Left lobe of liver (tissue), 2 donors: ENCODE measurements at regions not wholly inside any gene's neighbourhood (a gene's known extent, or its start where the extent isn't known, plus 50 kb on each side); places are given as distances from the start of the nearest gene placed in this dataset.

Source experiments
- ATAC-seq: fragments of 200-7000 bp; cut with Tn5 transposase; one replicate; pipeline ENCODE4 v1.9.1; 2020; ENCODE audit warnings: mild to moderate bottlenecking, moderate library complexity
- DNase-seq: peaks from one replicate; pipeline ENCODE4 v3.0.0-alpha.2; 2020; ENCODE audit warnings: low spot score
- donor health status: DM: no; HTN: no; CAD: no; lungs with moderate emphysema.
- donor health status: DM: no; HTN: yes; CAD: no.

DNA sequence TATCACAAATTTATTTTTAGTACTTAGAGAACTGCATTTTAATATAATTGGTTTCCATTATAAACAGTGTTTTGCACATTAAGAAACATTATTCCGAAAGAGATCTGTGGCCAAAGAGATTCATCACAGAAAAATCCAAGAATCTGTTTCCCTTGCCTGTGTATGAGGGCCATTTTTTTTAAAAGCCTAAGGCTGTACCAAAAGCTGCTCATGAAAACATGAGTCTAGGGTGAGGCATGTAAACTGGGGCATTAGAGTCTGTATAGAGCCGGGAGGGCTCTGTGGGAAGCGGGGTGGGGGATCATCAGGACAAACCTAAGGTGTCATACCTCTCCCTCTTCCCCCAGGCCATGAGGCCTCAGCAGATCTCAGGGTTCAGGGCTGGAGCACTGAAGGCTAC is 223.8 kb downstream of the FBXO15 start:
- DNase-seq (no peak), ATAC-seq (no peak)

DNA sequence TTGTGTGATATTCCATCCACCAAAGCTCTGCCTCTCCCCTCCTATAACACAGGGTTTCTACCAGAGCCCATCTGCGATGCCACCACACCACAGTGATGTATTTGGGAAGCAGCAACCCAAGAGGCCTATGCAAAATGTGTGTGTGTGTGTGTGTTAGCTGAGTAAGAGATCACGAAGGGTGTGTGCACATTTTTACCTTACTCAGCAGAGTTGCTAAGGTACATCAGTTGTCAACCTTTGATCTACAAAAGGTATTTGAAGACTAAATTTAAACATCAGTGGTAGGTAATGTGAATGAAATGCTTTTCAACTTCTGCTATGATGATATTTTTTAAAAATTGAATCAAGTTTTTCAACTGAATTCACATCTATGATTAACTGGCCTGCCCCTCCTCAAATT is 227.6 kb downstream of the FBXO15 start:
- no peak for ATAC-seq

DNA sequence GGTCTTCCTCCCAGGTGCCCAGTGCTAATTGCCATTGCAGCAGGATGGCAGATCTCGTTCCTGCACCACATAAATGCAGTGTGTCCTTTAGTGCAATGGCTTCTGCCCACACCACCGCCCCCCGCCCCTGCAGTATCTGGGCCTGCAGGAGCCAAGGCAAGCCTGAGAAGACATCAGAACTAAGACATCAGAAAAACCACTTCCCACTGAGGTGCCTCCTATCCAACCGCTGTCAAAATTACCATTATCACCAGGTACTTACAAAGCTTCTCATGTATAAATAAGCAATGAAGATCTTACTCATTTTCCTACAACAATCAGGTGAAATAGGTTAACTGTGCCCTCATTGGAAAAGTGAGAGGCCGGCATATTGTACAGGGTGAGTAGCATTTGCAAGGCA is 228.8 kb downstream of the FBXO15 start:
- no peak for ATAC-seq
- no peak for DNase-seq

More for the DNA sequence above, 227.6 kb downstream of the FBXO15 start:
- no peak for DNase-seq

DNA sequence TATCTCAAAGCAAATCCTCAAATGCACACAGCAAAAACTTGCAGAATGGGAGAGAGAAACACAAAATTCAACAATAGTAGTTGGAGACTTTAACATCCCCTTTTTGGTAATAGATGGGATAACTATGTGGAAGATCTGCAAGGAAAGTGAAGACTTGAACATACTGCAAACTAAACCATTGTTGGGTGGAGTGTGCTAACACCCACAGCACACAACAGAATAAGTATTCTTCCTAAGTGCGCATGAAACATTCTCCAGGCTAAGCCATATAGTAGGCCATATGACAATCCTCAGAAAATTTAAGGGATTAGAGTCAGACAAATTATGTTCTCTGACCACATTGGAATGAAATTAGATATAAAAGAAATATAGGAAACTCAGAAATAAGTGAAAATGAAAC is 230.6 kb downstream of the FBXO15 start:
- DNase-seq, result no peak
- ATAC-seq, result no peak

DNA sequence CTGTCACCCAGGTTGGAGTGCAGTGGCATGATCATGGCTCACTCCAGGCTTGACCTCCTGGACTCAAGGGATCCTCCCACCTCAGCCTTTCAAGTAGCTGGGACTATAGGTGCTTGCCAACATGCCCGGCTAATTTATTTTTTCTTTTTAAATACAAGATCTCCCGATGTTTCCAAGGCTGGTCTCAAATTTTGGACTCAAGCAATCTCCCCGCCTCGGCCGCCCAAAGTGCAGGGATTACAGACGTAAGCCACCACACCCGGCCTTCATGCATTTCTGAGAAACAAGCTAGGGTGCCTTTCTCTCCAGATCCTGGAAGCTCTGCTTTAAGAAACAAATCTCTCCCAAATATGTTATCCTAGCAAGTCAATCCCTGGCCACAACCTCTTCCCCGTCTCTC is 234.1 kb downstream of the FBXO15 start:
- no peak for DNase-seq
- no peak for ATAC-seq

DNA sequence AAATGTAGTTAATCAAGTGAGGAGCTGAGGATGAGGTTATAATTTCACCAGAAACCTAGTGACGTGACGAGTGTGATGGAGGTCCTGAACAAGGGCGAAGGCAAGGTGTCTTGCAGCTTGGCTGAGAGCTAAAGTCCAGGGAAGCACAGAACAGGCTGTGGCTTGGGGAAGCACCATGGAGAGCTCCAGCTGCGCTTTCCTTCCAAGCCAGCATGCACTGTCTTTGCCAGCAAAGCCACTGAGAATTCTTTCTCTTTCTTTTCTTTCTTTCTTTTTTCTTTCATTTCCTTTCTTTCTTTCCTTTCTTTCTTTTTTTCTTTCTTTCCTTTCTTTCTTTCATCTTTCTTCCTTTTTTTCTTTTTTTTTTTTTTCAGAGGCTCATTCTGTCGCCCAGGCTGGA is 239.3 kb downstream of the FBXO15 start:
- DNase-seq, result no peak

DNA sequence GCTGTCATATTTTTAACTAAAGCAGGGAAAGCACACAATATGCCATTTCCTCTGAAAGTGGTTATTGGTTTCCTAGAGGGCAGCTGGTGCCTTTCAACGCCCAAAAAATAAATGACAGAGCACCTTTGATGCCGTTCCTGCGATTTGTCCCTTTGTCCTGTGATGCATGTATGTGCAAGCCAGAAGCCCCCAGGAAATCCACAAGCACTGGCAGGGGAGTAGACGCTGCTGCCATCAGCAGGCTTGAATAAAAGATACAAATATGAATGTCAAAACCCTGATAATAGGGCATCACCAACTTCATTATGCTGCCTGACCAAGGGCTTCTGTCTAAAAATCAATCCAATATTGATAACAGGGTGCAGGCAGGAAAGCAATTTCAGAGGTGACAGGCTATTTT is 246.1 kb downstream of the FBXO15 start:
- DNase-seq (no peak), ATAC-seq (no peak)

More for the DNA sequence above, 239.3 kb downstream of the FBXO15 start:
- ATAC-seq, result peak; percentile 56

DNA sequence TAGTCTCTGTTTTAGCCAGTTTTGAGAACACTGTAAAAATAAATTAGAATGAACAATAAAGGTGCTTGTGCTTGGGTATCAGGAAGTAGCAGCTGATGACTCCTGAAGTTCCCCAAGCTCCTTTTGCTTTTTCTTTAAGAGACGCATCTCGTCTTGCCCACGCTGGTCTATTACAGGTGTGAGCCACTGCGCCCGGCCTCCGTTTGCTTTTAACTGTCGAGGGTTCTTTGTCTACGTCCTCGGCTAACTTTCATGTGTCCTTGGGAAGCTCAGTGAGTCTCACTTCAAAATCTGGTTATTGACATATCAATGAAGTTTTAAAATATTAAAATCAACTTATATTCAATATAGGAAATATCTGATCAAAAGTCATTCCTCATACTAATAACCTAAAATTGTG is 246.5 kb downstream of the FBXO15 start:
- ATAC-seq (no peak), DNase-seq (no peak)

DNA sequence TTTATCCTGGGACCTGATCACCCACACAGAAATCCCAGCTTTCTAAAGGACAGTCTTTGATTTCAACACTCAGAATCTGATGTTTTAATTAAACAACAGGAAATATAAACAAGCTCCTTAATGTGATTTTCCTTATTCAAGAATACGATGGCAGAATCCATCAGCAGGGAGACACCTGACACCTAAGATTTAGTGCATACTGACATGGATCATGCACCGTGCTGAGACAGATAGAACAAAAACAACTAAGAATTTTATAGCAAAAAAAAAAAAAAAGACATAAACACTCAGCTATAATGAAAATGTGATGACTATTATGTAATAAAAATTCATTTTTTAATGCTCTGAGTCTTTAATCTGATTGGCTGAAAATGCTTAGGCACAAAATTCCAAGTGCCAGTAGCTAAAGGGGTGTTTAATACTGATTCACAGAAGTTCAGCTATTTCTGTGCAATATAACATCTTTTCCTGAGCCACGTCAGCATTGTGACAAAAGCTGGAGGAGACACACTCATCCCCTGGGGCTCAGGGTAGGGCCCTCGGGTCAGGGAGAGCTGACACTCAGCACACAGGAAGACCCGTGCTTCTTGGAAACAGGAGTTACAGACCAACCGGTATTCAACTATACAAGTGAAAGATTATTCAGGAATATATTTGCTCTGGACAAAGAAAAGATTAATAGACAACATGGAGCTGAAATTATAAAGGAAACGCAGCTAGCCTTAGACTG is 247.4 kb downstream of the FBXO15 start:
- DNase-seq, result no peak
- no peak for ATAC-seq

DNA sequence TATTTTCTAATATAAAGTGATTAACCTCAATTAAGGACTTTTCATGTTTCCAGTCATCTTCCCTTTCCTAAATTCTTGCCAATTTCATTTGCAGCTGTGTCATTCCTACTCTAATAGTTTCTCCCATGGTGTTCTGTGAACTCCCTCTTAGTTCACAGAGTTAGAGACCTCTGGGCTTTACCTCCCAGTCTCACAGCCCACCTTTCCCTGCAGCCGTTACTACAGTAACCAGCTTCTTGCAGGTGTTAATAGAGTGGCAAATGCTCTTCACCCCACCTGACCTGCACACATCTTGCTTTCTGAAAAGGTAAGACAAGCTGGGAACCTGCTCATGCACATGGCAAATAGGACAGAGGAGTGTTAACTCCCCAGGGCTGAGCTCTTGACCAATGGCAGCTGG is 250.1 kb downstream of the FBXO15 start:
- DNase-seq (no peak), ATAC-seq (no peak)

DNA sequence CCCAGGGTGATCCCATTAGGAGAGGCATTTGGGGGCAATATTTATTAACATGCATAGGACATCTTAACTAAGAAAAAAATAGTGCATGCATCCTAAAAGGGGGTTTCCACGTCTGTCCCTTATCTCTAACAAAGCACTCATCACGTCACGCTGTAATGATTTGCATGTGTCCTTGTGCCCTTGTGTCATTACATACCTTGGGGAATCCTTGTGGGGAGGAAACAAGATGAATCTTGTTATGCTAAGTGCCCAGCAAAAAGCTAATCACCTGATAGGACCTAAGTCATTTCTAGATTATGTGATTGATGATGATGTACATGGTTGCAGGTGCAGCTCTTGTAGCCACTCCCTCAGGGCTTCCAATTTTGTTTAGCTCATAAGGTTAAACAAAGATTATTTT is 250.9 kb downstream of the FBXO15 start:
- DNase-seq (no peak), ATAC-seq (no peak)

DNA sequence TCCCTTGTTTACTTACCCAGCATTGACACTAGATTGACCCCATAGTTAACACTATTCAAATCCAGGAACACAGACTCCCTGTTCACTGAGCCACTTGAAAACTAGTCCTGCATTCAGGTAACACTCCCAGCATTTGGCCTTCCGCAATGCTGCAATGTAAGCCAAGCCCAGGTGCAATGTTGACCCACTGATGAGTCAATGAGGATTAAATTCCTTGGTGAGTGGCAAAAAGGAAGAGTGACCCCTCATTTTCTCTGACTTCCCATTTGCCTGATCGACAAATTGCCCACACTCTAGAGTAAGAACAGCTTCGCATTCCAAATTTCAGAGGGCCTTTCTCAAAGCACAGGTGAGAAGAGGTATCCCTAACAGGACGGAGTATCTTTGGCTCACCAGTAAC is 251.9 kb downstream of the FBXO15 start:
- DNase-seq (no peak), ATAC-seq (no peak)

DNA sequence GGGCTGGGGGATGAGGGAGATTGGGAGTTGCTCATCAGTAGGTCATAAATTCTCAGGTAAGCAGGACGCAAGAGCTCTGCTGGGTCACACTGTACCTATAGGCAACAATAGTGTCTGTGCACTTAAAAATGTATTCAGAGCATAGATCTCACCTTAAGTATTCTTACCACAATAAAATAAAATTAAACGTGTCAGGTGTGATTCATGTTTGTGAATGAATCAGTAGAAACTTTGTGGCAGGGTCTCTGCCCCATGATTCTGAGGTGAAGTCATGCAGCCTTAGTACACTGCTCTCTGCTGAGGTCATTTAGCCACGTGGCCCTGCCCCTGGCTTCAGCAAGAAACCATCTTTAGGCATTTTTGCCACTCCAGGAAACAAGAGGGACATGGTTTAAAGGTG is 253.8 kb downstream of the FBXO15 start:
- ATAC-seq (no peak), DNase-seq (no peak)

DNA sequence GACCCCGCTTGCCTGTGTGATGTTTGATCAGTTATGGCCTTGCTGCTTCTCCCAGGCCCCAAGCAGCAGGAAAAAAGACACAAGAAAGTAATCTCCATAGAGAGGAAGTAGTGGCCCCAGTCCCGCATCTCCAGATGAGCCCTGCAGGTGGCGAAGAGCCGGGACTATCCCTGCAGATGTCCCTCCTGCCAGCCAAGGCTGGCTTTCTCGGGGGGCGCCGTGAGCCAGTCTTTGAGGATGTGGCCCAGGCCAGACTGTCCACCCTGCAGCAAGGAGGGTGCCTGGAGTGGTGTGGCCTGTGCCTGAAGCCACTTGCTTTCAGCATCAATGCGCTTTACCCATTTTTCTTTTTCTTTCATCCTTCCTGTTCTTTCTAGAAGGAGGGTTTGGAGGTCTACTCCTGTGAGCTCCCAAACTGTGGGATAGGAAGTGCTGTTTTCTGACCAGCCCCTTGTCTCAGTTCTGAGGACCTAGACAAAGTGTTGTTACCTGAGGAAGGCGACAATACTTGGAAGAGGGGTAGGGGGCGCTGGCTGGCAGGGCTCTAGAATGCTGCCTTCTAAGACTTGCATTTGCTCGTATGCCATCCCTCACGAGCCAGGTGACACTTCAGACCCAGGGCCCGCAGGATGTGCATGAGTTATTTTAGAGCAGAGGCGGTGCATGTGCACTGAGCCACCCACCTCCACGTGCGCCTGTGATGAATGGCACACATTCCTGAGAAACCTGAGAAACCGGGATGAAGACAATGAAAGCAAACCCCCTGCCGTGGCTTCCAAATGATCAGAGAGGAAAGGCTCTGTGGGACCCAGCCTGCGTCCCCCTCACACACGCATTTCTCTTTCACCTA is 255.8 kb downstream of the FBXO15 start:
- ATAC-seq (no peak), DNase-seq (no peak)

DNA sequence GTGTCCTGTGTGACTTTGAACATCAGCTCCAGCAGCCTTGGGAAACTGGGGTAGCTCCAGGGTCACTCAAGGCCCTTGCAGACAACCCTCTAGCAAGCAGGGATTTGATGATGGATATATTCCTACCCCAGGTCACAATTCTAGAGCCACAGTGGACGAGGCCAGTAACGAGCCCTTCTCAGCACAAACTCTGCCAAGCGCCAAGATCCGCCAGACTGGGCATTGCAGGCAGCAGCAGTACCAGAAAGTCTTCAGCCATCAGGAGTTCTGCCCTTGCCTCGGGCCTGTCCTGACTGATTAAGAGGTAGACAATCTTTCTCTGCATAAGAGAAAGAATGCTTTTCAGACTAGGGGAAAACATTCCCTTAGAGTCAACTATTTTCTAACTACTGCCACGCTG is 259.1 kb downstream of the FBXO15 start:
- DNase-seq, result no peak
- no peak for ATAC-seq

DNA sequence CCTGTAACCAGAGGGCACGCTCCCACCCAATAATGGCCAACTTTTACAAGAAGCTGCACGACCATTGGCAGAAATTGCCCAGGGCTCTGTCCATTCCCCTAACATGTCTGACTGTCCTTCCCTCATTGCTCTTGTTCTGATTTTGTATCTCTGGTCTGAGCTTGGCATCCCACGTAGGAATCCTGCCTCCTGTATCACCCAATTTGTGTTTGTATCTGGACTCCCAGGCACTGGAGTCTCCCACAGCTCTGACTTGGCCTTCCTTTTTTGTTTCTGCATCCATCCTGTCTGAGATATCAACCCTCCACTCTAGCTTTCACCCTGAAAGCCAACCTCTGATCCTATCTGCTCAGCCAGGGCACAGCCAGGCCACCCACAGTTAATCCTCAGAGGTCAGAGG is 259.8 kb downstream of the FBXO15 start:
- ATAC-seq, result no peak
- DNase-seq, result no peak

DNA sequence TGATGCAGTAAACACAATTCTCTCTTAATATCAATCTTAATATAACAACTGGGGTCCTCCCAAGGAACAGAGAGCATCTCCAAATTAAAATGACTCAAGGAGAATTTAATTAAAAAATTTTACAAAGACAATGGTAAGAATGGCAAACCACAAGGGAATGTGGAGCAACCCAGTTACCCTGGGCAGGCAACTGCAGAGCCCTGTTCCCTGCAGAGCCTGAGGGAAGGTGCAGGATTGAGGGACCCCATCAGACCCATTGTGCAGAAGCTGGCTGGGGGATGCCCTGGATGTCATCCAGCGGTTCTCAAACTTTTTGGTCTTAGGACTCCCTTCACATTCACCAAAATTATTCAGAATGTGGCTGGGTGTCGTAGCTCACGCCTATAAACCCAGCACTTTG is 262.8 kb downstream of the FBXO15 start:
- DNase-seq, result no peak
- ATAC-seq, result no peak

DNA sequence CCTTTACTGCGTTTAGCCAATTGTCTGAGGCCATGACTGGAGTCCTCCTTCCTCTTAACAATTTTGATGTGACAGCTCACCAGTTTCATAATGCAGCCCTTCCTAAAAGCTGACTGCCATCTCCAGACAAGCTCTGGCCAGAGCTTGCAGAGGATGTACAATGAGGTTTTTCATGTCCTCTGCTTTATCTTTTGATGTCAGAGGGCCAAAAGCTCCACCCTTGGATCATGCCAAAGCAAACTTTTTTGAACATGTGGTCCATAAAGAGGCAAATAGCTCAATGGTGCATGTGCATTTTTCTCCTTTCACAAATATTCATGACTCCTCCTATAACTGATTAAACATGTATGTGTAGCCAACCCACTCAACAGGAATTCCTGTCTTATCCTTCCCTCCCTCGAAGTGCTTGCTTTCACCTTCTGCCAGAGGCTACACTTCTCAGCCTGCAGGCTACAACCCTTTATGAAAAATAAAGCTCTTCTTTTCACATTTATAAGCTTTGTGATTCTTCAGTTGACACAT is 266.2 kb downstream of the FBXO15 start:
- DNase-seq (no peak), ATAC-seq (no peak)

DNA sequence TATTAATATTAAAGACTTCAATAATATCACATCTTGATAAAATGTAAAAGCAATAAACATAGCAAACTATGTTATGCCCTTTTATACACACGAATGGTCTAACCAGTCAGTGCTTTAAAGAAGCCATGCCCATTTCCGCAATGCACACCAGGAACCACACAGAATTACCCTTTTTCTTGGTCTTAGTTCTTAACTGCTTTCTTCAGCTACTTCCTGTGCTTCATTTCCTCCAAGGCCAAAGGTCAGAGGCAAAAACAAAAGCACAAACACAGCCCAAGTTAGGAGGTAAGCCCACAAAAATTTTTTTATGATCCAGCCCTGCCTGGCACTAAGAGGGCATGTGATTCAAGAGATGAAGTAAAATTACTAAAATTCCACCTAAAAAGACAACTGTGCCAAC is 267.2 kb downstream of the FBXO15 start:
- ATAC-seq (no peak), DNase-seq (no peak)

DNA sequence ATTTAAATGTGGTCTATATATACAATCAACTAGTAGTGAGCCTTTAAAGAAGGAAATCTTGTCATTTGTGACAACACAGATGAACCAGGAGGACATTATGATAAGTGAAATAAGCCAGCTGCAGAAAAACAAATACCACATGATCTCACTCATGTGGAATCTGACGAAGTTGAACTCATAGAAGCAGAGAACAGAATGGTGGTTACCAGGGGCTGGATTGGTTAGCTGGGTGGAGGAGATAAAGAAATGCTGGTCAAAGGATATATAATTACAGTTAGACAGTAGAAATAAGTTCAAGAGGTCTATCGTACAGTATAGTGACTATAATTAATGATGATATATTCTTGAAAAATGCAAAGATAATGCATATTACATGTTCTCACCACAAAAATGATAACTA is 267.9 kb downstream of the FBXO15 start:
- ATAC-seq (no peak), DNase-seq (no peak)

DNA sequence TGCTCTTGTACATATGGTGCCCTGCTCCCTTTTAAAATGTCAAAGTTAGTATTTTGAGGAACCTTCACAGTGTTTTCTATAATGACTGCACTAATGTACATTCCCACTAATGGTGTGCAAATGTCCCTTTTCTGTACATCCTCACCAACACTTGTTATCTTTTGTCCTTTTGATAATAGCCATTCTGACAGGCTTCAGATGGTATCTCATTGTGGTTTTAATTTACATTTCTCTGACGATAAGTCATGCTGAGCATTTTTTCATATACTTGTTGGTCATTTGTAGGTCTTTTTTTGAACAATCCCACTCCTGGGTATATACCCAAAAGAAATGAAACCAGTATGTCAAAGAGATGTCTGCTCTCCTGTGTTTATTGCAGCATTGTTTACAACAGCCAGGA is 268.3 kb downstream of the FBXO15 start:
- DNase-seq, result no peak
- ATAC-seq, result no peak

DNA sequence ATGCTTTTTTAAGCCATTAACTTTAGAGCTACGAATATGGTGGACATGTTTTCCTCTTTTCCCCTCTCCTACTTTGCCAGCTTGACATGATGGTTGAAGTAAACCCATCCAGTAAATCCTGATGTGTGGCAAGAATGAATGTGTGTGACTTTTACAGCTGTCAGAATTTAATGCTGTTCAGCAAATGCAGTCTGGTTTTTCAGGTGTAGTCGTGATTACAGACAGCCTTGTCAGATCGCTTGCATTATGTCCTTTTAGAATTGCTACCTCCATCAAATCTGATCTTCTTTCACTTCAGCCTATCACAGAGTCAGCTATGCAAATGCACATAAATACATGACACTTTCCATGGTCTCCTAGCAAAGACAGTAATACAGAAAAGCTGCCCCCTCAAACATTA is 278.5 kb downstream of the FBXO15 start:
- ATAC-seq (no peak), DNase-seq (no peak)
